ENCODE measurements at regions not wholly inside any gene's neighbourhood (a gene's known extent, or its start where the extent isn't known, plus 50 kb on each side); places are given as distances from the start of the nearest gene placed in this dataset.

DNA sequence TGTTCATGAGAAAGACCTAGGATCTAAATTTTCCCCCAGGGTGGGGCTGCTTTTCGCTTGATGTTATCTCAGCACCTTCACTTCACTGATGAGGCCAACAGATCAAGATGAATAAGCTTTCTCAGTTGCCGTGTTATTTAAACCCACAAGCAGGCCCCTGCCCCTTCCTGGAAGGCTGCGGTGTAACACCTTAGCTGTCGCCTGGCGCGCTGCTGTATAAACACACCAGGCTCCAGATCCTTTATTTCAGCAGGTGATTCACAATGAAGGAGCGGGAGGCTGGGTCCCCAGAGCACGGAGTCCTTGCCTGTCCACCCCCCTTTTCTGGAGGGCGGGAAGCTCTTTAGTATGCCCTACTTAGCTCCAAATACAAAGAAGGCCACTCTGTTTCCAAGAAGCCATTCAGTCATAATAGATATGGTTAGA, 515.4 kb downstream of the FUT8 start:
- H2AK5ac ChIP-seq (ENCODE audit: low read depth, low read length): no peak overlapping the region
- no peak overlapping the region for H3K14ac ChIP-seq (replicated peaks; ENCODE audit: low read depth, low read length)
- no peaks in the 10 kb centered on the region for H4K20me1 ChIP-seq (ENCODE audit: insufficient read depth, low read length)
- no peak overlapping the region for H2BK20ac ChIP-seq (ENCODE audit: low read depth, low read length)
- no peak overlapping the region for H2AK9ac ChIP-seq (replicated peaks; ENCODE audit: low read depth, low read length, poor library complexity)
- H2BK15ac ChIP-seq (ENCODE audit: low read depth, low read length): no peak overlapping the region
- no peak overlapping the region for H3K4ac ChIP-seq (ENCODE audit: low read depth, low read length)
- H3K56ac ChIP-seq (ENCODE audit: extremely low read depth, insufficient read depth, low read length): no peak overlapping the region
- H3K4me2 ChIP-seq (ENCODE audit: low read depth, low read length): no peak overlapping the region
- no peak overlapping the region for H2BK120ac ChIP-seq (ENCODE audit: low read depth, low read length)
- H3K9me3 ChIP-seq (ENCODE audit: control insufficient read depth, insufficient read depth, low read length): no peaks in the 10 kb centered on the region
- 21% methylated on average over 2 of the region's 9 CpGs; no CpG with 5 or more reads in 1 of the 2 experiments for WGBS, 2 experiments (ENCODE audit: extremely low coverage in 2 of 2, insufficient read length in 1 of 2)
- no peak for ATAC-seq (ENCODE audit: low read depth)
- dilution Hi-C loops (cut with HindIII; ENCODE audit: low sequenced_read_pairs, unreplicated experiment) (no loop called here), in situ Hi-C loops (cut with MboI; ENCODE audit: low sequenced_read_pairs) (no loop called here), intact Hi-C loops (cut with micrococcal nuclease) (no loop called here)
- H4K91ac ChIP-seq (ENCODE audit: insufficient read depth, low read depth, low read length): no peak overlapping the region
- H3K27me3 ChIP-seq (ENCODE audit: control insufficient read depth, insufficient read depth, low read length): no peaks in the 10 kb centered on the region
- H3K27ac ChIP-seq (ENCODE audit: insufficient read depth, low read length): no peak overlapping the region
- no peak overlapping the region for H4K5ac ChIP-seq (ENCODE audit: low read depth, low read length)
- H4K8ac ChIP-seq (ENCODE audit: low read depth in 2 of 2, low read length in 2 of 2): no peak overlapping the region
- ChIA-PET CTCF (no interaction called here), POLR2A (ENCODE audit: unreplicated experiment) (no interaction called here)
- no peak for DNase-seq
- TF ChIP-seq RAD21 (IDR thresholded peaks at IDR 0.05; ENCODE audit: low read length) (no peak), RCOR1 (IDR thresholded peaks at IDR 0.05; ENCODE audit: insufficient replicate concordance, low read length) (no peak), NFE2L2 (IDR thresholded peaks at IDR 0.05; ENCODE audit: low read depth, low read length) (no peak), MXI1 (IDR thresholded peaks at IDR 0.05; ENCODE audit: borderline replicate concordance, low read depth, low read length) (no peak), CHD1 (IDR thresholded peaks at IDR 0.05; ENCODE audit: low read depth, low read length) (no peak), MAFK (IDR thresholded peaks at IDR 0.05; ENCODE audit: low read depth, low read length) (no peak), MAZ (IDR thresholded peaks at IDR 0.05; ENCODE audit: borderline replicate concordance, low read depth, low read length) (no peak), BHLHE40 (IDR thresholded peaks at IDR 0.05; ENCODE audit: low read depth, low read length) (no peak)
- TF ChIP-seq, protein P1, sequence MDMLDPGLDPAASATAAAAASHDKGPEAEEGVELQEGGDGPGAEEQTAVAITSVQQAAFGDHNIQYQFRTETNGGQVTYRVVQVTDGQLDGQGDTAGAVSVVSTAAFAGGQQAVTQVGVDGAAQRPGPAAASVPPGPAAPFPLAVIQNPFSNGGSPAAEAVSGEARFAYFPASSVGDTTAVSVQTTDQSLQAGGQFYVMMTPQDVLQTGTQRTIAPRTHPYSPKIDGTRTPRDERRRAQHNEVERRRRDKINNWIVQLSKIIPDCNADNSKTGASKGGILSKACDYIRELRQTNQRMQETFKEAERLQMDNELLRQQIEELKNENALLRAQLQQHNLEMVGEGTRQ (IDR thresholded peaks at IDR 0.05; ENCODE audit: low read depth, low read length): no peak
- H2BK5ac ChIP-seq (ENCODE audit: low read depth, low read length, poor library complexity, severe bottlenecking): no peak overlapping the region
- no peaks in the 10 kb centered on the region for H3K79me1 ChIP-seq (ENCODE audit: low read depth in 1 of 2, low read length in 2 of 2)
- no peak overlapping the region for H3K4me3 ChIP-seq (ENCODE audit: insufficient read depth, low read depth, low read length)
- no peaks in the 10 kb centered on the region for H3K36me3 ChIP-seq (ENCODE audit: control insufficient read depth, insufficient read depth, low read length)
- BruUV-seq (replicated peaks): no TSS peak
- no peaks in the 10 kb centered on the region for H3K4me1 ChIP-seq (ENCODE audit: control insufficient read depth, insufficient read depth, low read length)
- no peak overlapping the region for H3K9ac ChIP-seq (ENCODE audit: low read depth, low read length)
- H3K18ac ChIP-seq (ENCODE audit: low read depth, low read length): no peak overlapping the region
- H3K23ac ChIP-seq (ENCODE audit: low read depth, low read length): no peak overlapping the region
- H3K9me1 ChIP-seq (ENCODE audit: insufficient read depth, low read length): no peaks in the 10 kb centered on the region
- no peak overlapping the region for H2AFZ ChIP-seq (replicated peaks; ENCODE audit: low read length, poor library complexity)
